NK-92 (cell line): ENCODE measurements at regions not wholly inside any gene's neighbourhood (a gene's known extent, or its start where the extent isn't known, plus 50 kb on each side); places are given as distances from the start of the nearest gene placed in this dataset.
"Not testable (repeated sequence)": the region's sequence is repeated elsewhere in the genome, so short reads cannot be mapped to it uniquely, and the experiment has no call there.

Source experiments
- DNase-seq: peaks from one replicate; lab custom pipeline; 2025; ENCODE audit not compliant: unreplicated experiment; lab: John Stamatoyannopoulos, UW

DNA sequence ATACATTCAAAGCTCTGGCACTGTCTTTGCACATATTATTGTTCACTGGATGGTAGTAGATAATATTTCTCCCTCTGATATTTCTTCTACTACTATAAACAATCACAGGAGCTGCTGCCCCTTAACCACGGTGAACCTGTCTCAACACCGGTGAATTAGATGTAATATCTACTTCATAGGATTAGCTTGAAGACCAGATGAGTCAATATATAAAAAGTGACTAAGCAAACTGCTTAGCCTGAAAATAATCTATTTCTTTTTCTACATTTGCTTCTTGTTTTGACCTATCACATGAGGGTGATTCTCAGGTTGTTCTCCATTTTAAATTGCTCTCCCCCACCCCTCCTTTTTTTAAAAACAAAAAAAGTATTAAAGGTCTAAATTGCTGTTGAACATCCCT, 645.5 kb downstream of the ANKRD50 start:
- DNase-seq, result no peak

GRCh38 chr4:124070688-124071484, 641.6 kb downstream of the ANKRD50 start:
- no peak for DNase-seq

DNA sequence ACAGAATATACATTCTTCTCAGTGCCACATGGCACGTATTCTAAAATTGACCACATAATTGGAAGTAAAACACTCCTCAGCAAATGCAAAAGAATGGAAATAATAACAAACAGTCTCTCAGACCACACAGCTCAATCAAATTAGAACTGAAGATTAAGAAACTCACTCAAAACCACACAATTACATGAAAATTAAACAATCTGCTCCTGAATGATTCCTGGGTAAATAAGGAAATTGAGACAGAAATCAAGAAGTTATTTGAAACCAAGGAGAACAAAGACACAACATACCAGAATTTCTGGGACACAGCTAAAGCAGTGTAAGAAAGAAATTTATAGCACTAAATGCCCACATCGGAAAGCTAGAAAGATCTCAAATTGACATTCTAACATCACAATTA, 637.3 kb downstream of the ANKRD50 start:
- not testable (repeated sequence) for DNase-seq

DNA sequence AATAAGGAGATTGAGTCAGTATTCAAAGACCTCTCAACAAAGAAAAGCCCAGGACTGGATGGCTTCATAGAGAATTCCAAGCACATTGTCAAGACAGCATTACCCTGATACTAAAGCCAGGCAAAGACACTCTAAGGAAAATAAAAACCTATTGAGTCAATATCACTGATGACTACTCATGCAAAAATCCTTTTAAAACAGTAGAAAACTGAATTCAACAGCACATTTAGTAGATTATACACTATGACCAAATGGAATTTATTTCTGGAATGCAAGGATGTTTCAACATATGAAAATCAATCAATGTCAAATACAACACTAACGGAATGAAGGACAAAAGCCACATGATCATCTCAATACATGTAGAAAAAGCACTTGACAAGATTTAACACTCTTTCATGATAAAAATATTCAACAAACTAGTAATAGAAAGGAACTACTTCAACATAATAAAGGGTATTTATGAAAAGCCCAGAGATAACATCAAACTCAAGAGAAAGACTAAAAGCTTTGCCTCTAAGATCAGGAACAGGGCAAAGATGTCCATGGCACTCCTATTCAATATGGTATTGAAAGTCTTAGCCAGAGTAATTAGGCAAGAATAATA, 633.3 kb downstream of the ANKRD50 start:
- no peak for DNase-seq

- DNase-seq, result no peak
These were observed 628.8 kb downstream of the ANKRD50 start for GRCh38 chr4:124083711-124084110.

GRCh38 chr4:124085561-124086180, 626.9 kb downstream of the ANKRD50 start:
- no peak for DNase-seq

- DNase-seq, result no peak
These were observed 622.5 kb downstream of the ANKRD50 start for GRCh38 chr4:124090021-124090420.

DNA sequence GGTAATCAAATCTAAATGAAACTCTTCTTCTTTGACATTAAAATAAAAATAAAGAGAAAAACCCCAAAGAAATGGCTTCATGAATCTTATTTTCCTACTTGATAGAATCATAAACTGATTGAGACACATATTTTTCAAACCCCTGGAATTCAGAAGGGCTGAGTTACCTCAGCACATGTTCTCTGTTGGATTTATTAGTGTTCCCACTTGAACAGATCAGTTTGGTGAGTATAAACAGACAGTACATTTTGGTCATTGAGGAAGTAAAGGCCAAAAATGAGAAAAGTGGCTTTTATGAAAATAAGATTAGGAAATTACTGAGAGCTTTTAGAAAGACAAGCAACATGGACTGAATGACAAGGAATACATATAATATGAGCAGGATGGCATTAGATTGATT, 620.4 kb downstream of the ANKRD50 start:
- no peak for DNase-seq

GRCh38 chr4:124092541-124092984, 620.0 kb downstream of the ANKRD50 start:
- no peak for DNase-seq

DNA sequence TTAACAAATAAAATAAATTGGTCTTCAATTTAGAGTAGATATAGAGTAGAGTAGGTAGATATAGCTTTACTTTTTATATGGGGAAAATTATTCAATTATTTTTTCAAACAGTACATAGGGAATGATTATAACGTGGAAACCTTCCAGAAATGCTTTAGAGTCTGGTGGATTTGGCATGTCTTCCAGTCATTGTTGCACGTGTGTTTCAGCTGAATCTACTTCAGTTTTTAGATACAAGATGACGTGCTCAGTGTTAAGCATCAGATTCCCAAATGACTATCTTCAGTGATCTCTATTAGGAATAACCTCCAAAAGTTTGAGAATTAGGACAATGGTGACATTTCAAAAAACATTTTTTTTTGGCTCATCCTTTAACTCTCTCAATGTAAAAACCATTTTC, 616.9 kb downstream of the ANKRD50 start:
- DNase-seq, result no peak

DNA sequence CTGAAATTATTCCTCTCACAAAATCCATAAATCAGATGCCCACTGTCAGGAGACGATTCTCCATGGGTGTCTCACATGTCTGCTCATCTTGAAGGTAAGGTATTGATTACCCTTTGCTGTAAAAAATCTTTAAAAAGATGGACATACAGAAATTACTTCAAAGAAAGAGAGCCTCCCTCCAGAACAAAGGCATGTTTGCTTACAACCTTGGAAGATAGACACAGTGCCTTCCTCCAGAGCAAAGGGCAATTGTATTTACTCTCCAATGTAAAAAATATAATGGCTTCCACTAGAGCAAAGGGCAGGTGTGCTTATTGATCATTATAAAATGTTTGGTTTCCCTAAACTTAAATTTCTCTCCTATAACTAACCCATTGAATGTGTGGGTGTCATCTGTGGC, 616.2 kb downstream of the ANKRD50 start:
- DNase-seq, result no peak

DNA sequence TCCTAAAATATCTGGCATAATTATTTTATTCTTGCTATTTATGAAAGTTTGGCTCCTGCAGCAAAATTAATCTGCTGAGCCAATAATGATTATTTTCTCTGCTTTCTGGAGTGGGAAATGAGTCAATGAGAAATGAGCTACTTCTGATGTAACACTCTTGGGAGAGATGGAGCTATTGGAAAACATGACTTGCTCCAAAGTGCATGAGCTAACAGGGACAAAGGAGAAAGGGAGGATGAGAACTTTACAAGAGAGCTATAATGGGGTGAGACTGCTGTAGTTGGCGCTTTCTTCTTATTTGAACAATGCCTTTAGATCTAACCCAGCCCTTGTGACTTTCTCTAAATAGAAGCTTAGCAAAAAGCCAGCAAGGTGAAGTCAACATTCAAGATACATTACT, 615.1 kb downstream of the ANKRD50 start:
- DNase-seq, result no peak

DNA sequence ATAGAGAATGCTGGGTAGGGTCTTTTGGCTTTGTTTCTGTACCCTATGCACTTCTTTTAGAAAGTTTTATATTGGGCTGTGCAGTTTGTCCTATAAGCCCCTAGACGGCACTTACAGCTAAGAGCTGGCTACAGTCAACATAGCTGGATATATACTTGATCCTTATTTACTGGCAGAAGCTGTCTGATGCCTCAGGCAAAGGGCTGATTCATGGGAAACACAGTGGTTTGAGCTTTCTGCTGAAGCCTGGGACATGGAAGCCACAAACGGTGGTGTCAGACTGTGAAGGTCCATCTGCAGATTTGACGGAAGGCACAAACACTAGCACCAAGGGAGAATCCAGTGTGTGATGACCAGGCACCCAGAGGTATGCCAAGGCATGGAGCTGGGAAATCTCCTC, 608.4 kb downstream of the ANKRD50 start:
- DNase-seq, result no peak

GRCh38 chr4:124104628-124105027, 607.9 kb downstream of the ANKRD50 start:
- DNase-seq, result no peak

DNA sequence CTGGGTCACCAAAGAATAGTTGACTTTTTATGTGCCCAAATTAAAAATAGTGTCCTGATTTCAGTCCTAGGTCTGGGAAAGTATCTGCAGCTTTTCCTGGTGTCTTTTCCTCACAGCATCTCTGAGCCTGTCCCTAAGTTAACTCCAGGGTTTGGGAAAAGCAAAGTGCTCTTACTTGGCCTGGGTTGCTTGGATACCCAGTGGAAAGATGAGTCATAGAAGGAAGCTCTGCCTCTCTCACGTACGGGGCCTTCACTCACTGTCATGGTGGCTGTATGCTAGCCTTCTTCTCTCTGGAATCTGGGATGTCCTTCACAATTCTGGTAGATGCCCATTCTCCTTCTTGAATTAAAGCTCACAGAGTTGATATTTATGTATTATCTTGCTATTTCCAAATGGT, 607.3 kb downstream of the ANKRD50 start:
- DNase-seq, result no peak

DNA sequence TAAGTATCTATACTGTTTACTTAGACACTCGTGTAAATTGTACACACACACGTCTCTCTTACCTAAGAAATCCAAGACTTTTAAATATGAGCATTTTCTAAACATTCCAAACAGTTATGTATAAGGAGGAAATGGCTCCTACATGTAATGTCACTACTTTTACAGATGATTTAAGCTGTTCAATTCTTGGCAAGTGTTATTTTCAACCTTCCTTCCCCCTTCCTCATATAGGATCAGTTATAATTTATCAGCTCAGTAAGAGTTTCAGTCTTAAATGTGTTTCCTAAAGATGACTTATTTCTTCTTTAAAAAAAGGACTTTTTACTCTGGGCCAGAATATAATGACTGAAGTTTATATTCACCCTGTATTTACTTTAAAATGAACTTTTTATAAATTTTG, 601.1 kb downstream of the ANKRD50 start:
- no peak for DNase-seq

GRCh38 chr4:124111922-124112321, 600.6 kb downstream of the ANKRD50 start:
- DNase-seq, result no peak

DNA sequence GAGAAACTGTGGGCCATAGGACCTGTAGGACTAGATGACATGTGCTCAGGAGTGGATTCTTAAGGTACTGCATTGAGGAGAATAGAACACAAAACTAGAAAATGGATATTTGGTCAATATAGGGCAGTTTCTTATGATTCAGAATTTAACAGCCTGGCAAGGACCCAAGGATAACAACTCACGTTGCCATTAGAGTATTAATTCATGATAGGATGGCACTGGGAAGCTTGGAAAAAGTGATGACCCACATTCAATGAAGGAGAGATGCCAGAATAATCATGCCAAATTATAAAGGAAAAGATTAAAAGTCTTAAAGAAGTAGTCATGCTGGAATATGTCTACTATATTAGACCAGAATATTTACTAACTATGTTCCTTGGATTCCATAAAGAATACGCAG, 594.5 kb downstream of the ANKRD50 start:
- DNase-seq, result no peak

DNA sequence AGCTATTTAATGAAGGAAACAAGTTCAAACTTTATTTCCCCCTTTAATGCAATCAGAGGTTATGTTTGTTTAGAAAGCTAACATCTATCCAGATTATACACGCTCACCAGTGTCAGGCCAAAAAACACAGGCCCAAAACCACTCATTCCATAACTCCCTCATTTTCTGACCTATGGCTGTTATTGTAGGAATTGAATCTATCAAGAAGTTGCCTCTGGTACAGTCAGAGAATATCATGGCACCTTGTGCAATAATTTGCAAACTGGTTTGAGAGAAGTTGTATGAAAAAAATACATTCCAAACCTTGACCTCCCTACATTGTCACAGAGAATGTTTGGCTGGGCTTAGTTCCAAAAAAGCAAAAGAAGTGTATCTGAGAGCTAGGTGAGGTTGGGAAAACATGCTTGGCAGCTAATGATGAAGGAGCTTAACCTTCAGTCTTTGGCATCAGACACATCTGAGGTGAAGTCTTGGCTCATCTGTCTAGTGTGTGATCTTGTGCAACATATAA, 591.0 kb downstream of the ANKRD50 start:
- DNase-seq, result no peak

DNA sequence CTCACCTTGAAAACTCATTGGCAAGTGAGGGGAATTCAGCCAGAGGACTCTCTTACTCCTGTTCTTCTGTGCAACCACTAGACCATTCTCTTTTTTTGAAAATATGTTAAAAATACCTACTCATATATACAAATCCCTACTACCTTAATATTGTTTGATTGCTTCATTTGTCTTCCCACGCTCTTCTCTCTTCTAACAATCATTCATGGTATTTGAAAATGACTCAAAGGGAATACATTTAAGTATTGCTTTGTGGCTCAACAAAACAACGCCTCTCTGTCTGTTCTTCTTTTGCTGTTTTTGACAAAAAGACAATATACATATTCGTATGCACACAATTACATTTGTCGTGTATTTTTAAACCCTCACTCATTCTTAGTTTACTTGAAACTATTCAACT, 589.4 kb downstream of the ANKRD50 start:
- no peak for DNase-seq

DNA sequence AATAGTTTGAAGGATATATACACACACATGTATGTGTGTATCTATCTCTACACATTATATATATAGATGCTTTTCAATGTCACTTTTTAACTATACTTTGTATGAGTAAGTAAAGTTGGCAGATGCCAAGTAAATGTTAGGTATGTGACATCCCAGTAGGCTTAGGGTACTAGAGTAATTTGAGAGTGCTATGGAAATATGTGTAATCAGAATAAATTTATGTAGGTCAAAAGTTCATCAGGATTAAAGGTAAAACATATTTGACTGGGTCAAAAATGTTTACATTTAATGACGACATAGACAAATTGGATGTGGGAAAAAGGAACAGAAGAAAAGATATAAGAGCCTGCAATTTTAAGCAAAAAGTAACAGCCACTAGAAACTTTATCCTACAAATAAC, 588.8 kb downstream of the ANKRD50 start:
- DNase-seq, result no peak

DNA sequence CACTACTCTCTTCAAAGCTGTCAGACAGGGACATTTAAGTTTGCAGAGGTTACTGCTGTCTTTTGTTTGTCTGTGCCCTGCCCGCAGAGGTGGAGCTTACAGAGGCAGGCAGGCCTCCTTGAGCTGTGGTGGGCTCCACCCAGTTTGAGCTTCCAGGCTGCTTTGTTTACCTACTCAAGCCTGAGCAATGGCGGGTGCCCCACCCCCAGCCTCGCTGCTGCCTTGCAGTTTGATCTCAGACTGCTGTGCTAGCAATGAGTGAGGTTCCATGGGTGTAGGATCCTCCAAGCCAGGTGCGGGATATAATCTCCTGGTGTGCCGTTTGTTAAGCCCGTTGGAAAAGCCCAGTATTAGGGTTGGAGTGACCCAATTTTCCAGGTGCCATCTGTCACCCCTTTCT, 581.2 kb downstream of the ANKRD50 start:
- DNase-seq, result not testable (repeated sequence)
